ENCODE measurements at regions not wholly inside any gene's neighbourhood (a gene's known extent, or its start where the extent isn't known, plus 50 kb on each side); places are given as distances from the start of the nearest gene placed in this dataset.

GRCh38 chrX:7269991-7270390, 122.0 kb upstream of the PUDP start:
- H3K4me1 ChIP-seq (ENCODE audit: insufficient read depth, low read length): no peaks in the 10 kb centered on the region
- no peaks in the 10 kb centered on the region for H3K27me3 ChIP-seq (ENCODE audit: insufficient read depth, low read length)
- no peak overlapping the region for H3K23ac ChIP-seq (ENCODE audit: insufficient read length, low read depth, low read length)
- H3K4ac ChIP-seq (ENCODE audit: low read depth, low read length): no peak overlapping the region
- H4K5ac ChIP-seq (ENCODE audit: insufficient read length, low read depth, low read length): no peak overlapping the region
- no peak overlapping the region for H2AFZ ChIP-seq (ENCODE audit: low read length)
- no peak overlapping the region for H4K8ac ChIP-seq (replicated peaks; ENCODE audit: insufficient read length, low read depth, low read length)
- H3K4me3 Mint-ChIP-seq: no peak overlapping the region
- no peak for DNase-seq
- H3K9me3 Mint-ChIP-seq: no peaks in the 10 kb centered on the region
- H2BK5ac ChIP-seq (ENCODE audit: insufficient read length, low read length): no peak overlapping the region
- H3K27ac Mint-ChIP-seq: no peak overlapping the region
- no peak overlapping the region for H2BK120ac ChIP-seq (ENCODE audit: low read depth, low read length, poor library complexity, severe bottlenecking)
- TF ChIP-seq, protein P1, sequence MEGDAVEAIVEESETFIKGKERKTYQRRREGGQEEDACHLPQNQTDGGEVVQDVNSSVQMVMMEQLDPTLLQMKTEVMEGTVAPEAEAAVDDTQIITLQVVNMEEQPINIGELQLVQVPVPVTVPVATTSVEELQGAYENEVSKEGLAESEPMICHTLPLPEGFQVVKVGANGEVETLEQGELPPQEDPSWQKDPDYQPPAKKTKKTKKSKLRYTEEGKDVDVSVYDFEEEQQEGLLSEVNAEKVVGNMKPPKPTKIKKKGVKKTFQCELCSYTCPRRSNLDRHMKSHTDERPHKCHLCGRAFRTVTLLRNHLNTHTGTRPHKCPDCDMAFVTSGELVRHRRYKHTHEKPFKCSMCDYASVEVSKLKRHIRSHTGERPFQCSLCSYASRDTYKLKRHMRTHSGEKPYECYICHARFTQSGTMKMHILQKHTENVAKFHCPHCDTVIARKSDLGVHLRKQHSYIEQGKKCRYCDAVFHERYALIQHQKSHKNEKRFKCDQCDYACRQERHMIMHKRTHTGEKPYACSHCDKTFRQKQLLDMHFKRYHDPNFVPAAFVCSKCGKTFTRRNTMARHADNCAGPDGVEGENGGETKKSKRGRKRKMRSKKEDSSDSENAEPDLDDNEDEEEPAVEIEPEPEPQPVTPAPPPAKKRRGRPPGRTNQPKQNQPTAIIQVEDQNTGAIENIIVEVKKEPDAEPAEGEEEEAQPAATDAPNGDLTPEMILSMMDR (conservative IDR thresholded peaks at IDR 0.05): no peak
- H3K14ac ChIP-seq (ENCODE audit: insufficient read depth, low read length): no peak overlapping the region
- no peaks in the 10 kb centered on the region for H3K4me1 Mint-ChIP-seq
- H3K18ac ChIP-seq (ENCODE audit: insufficient read length, low read depth, low read length): no peak overlapping the region
- H3K56ac ChIP-seq (ENCODE audit: insufficient read length, low read depth, low read length): no peak overlapping the region
- H3K79me1 ChIP-seq (ENCODE audit: insufficient read depth, low read depth, low read length, poor library complexity, severe bottlenecking): no peaks in the 10 kb centered on the region
- H3K27me3 Mint-ChIP-seq (ENCODE audit: low read depth): peaks cover 2% of the 10 kb centered on the region; the same call in 1 of the 2 replicates
- no peak overlapping the region for H3T11ph ChIP-seq (ENCODE audit: low read length)
- H4K91ac ChIP-seq (ENCODE audit: insufficient read length, low read depth, low read length): no peak overlapping the region
- no peak overlapping the region for H3K27ac ChIP-seq (ENCODE audit: insufficient read length, low read depth, low read length)
- H3K79me2 ChIP-seq (ENCODE audit: insufficient read depth, low read length): no peaks in the 10 kb centered on the region
- no peak overlapping the region for H2BK15ac ChIP-seq (ENCODE audit: low read depth, low read length)
- H3K23me2 ChIP-seq (ENCODE audit: insufficient read length, low read depth, low read length, poor library complexity, severe bottlenecking): no peaks in the 10 kb centered on the region
- H2AK5ac ChIP-seq (ENCODE audit: insufficient read length, low read length): no peak overlapping the region
- no CpG with 5 or more reads among the region's 3 CpGs for WGBS (ENCODE audit: extremely low coverage, insufficient read length, low lambda C conversion rate)
- H4K20me1 ChIP-seq (ENCODE audit: control insufficient read depth, insufficient read depth, insufficient read length): no peaks in the 10 kb centered on the region
- no peaks in the 10 kb centered on the region for H3K9me3 ChIP-seq (ENCODE audit: control insufficient read depth, low read depth, low read length)
- no peak overlapping the region for H3K9ac ChIP-seq (ENCODE audit: extremely low read depth, insufficient read length, low read length)
- H3K36me3 Mint-ChIP-seq (ENCODE audit: insufficient read depth in 1 of 3, low read depth in 3 of 3): no peaks in the 10 kb centered on the region
- no peak overlapping the region for H2BK20ac ChIP-seq (ENCODE audit: low read depth, low read length, poor library complexity, severe bottlenecking)
- no peak overlapping the region for H3K4me2 ChIP-seq (ENCODE audit: insufficient read depth, insufficient read length, low read length)
- no peak overlapping the region for H2BK12ac ChIP-seq (ENCODE audit: insufficient read length, low read depth, low read length)

Data from H9 (cell line).